GM23248 (cell line): ENCODE measurements at regions not wholly inside any gene's neighbourhood (a gene's known extent, or its start where the extent isn't known, plus 50 kb on each side); places are given as distances from the start of the nearest gene placed in this dataset.

Experiments
- DNase-seq: peaks from one replicate; pipeline ENCODE4 v3.0.0-alpha.2; 2015
- H2AFZ ChIP-seq: fragments of 200-600 bp; sonication (generic); 2 replicates; pipeline ENCODE4 v1.6.1; 2016; ENCODE audit warnings: antibody characterized with exemption
- H3F3A ChIP-seq: fragments of 200-600 bp; sonication (generic); 2 replicates; pipeline ENCODE4 v1.6.1; 2016; ENCODE audit warnings: mild to moderate bottlenecking, antibody characterized with exemption, mixed run types; ENCODE audit not compliant: insufficient read depth
- H3K27ac ChIP-seq: fragments of 200-600 bp; sonication (generic); 2 replicates; pipeline ENCODE4 v1.5.1; 2016; ENCODE audit warnings: mild to moderate bottlenecking
- H3K27me3 ChIP-seq: fragments of 200-600 bp; sonication (generic); replicated peaks from 2 replicates; pipeline ENCODE4 v1.6.1; 2016; ENCODE audit warnings: mild to moderate bottlenecking; ENCODE audit not compliant: insufficient read depth
- H3K36me3 ChIP-seq: fragments of 200-600 bp; sonication (generic); 2 replicates; pipeline ENCODE4 v1.6.1; 2016; ENCODE audit warnings: low read depth, mild to moderate bottlenecking
- H3K4me1 ChIP-seq: fragments of 200-600 bp; sonication (generic); 2 replicates; pipeline ENCODE4 v1.6.1; 2016; ENCODE audit warnings: mild to moderate bottlenecking; ENCODE audit not compliant: insufficient read depth
- H3K4me2 ChIP-seq: fragments of 200-600 bp; sonication (generic); one replicate; pipeline ENCODE4 v1.6.1; 2016; ENCODE audit warnings: mild to moderate bottlenecking; ENCODE audit not compliant: unreplicated experiment
- H3K4me3 ChIP-seq: fragments of 200-600 bp; sonication (generic); 2 replicates; pipeline ENCODE4 v1.5.1; 2016; ENCODE audit warnings: mild to moderate bottlenecking
- H3K79me2 ChIP-seq: fragments of 200-600 bp; sonication (generic); 2 replicates; pipeline ENCODE4 v1.6.1; 2016; ENCODE audit warnings: mild to moderate bottlenecking; ENCODE audit not compliant: insufficient read depth
- H3K9ac ChIP-seq: fragments of 200-600 bp; sonication (generic); 2 replicates; pipeline ENCODE4 v1.6.1; 2016; ENCODE audit warnings: mild to moderate bottlenecking
- H3K9me2 ChIP-seq: fragments of 200-600 bp; sonication (generic); 2 replicates; pipeline ENCODE4 v1.6.1; 2016; ENCODE audit warnings: mixed run types, mild to moderate bottlenecking, moderate library complexity; ENCODE audit not compliant: insufficient read depth
- H3K9me3 ChIP-seq: fragments of 200-600 bp; sonication (generic); one replicate; pipeline ENCODE4 v1.6.1; 2017; ENCODE audit warnings: low read depth
- H4K20me1 ChIP-seq: fragments of 200-600 bp; sonication (generic); 2 replicates; pipeline ENCODE4 v1.6.0; 2016; ENCODE audit not compliant: insufficient read depth
- EZH2 ChIP-seq: fragments of 200-600 bp; sonication (generic); IDR thresholded peaks from 2 replicates; pipeline ENCODE4 v1.6.1; 2018; ENCODE audit warnings: antibody characterized with exemption, mild to moderate bottlenecking; ENCODE audit not compliant: insufficient read depth, poor library complexity, severe bottlenecking
- EZH2phosphoT487 ChIP-seq: fragments of 200-600 bp; sonication (generic); IDR thresholded peaks from 2 replicates; pipeline ENCODE4 v1.6.1; 2018; ENCODE audit warnings: antibody characterized with exemption, moderate library complexity, mild to moderate bottlenecking, low read depth; ENCODE audit not compliant: insufficient read depth
- WGBS, 2 experiments: methylation state at CpG; one replicate each; pipeline ENCODE4 v1.1.6; 2015 to 2017; ENCODE audit warnings: low lambda C conversion rate in 2 of 2, low coverage in 1 of 2; ENCODE audit errors: missing lambda C conversion rate in 2 of 2; 5-methylcytosine and 5-hydroxymethylcytosine counted together
- in situ Hi-C: fragments of 300-500 bp; cut with MboI; formaldehyde crosslinking; loops from 2 replicates; pipeline ENCODE4 v1.15.0; 2020

DNA sequence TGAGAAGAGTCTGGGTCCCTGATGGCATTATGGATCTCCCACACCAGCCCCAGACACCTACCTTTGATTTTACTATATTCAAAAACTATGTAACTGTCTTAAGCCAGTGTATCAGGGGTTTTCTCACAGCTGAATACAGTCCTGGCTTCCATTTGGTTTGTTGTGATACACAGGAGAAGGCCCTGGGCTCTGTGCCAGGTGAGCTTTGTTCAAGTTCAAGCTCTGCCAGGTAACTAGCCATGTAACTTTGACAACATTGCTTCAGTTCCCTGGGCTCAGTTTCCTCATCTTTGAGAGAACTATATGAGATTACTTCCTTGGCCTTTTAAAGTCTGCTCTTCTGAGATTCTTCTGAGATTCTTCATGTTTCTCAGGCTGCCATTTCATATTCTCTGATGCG lies 327.5 kb upstream of the TENM4 start:
- TF ChIP-seq EZH2 (no peak), EZH2phosphoT487 (no peak)
- Histone ChIP-seq H3K9ac (no peak overlapping the region), H3K36me3 (no peaks in the 10 kb centered on the region), H3K9me2 (no peaks in the 10 kb centered on the region), H3K79me2 (no peaks in the 10 kb centered on the region), H3K4me1 (no peaks in the 10 kb centered on the region), H3F3A (no peaks in the 10 kb centered on the region), H3K27ac (no peak overlapping the region), H2AFZ (no peak overlapping the region), H3K9me3 (no peaks in the 10 kb centered on the region), H4K20me1 (no peaks in the 10 kb centered on the region), H3K4me3 (no peak overlapping the region), H3K27me3 (no peaks in the 10 kb centered on the region), H3K4me2 (no peak overlapping the region)
- DNase-seq = no peak
- WGBS, 2 experiments = 4 to 5% methylated on average over 1 of the region's 1 CpG
- in situ Hi-C loops = no loop called here

DNA sequence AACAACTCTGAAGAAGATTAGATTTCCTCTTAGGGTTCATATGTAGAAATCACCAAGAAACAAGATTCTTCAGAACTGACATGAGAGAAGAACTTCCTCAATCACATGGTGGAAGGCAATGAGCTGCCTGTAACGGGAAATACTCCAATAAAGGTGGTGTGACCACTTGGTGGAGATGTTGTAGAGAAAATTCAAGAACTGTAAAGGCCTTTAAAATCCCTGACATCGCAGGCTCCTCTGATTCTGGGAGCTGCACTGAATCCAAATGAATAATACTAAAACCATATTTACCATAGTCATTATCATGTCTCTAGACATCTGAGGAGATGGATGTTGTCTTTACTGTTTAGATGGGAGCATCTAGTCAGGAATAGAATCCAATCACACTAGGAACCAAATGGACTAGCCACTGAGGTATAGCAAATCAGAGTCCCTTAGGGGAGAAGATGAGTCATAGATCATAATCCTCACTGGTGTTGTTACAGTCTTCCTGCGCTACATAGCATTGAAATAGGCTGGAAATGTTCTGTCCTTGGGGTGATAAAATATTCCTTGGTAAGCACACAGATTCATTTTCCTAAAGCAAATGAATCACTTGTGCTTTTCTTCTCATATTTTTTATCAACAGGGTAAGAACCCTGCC lies 321.6 kb upstream of the TENM4 start:
- no peak for TF ChIP-seq EZH2
- no peak for TF ChIP-seq EZH2phosphoT487
- Histone ChIP-seq H3K4me3 (no peak overlapping the region), H3K27ac (no peak overlapping the region), H4K20me1 (no peaks in the 10 kb centered on the region), H3K27me3 (no peaks in the 10 kb centered on the region), H3K9ac (no peak overlapping the region), H3K79me2 (no peaks in the 10 kb centered on the region), H3F3A (no peaks in the 10 kb centered on the region), H3K9me2 (no peaks in the 10 kb centered on the region), H3K4me1 (no peaks in the 10 kb centered on the region), H3K36me3 (no peaks in the 10 kb centered on the region), H2AFZ (no peak overlapping the region), H3K4me2 (no peak overlapping the region), H3K9me3 (no peaks in the 10 kb centered on the region)
- WGBS, 2 experiments = 19 to 23% methylated on average over 3 of the region's 3 CpGs
- no peak for DNase-seq
- in situ Hi-C loops = no loop called here

DNA sequence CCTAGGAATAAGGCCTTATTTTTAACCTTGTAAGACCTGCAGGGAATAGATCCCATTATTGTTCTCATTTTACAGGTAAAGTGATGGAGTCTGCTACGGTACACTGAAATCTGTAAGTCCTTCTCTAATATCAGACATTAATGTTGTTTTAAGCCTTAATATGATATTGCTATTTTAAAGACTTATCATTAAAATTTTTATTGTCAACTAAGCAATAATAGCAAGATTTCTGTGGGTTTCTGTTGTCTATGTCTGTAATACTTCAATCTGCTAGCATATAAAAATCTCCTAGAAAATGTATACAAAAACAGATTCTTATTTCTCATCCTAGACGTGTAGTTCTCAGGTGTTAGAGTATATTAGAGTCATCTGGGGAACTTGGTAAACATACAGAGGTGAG lies 317.5 kb upstream of the TENM4 start:
- Histone ChIP-seq H3K9me3 (no peaks in the 10 kb centered on the region), H3K9me2 (no peaks in the 10 kb centered on the region), H3K4me3 (no peak overlapping the region), H2AFZ (no peak overlapping the region), H3K27me3 (no peaks in the 10 kb centered on the region), H4K20me1 (no peaks in the 10 kb centered on the region), H3K36me3 (no peaks in the 10 kb centered on the region), H3K79me2 (no peaks in the 10 kb centered on the region), H3K9ac (no peak overlapping the region), H3K4me2 (no peak overlapping the region), H3K4me1 (no peaks in the 10 kb centered on the region), H3K27ac (no peak overlapping the region), H3F3A (no peaks in the 10 kb centered on the region)
- in situ Hi-C loops = no loop called here
- TF ChIP-seq EZH2 (no peak), EZH2phosphoT487 (no peak)
- DNase-seq = no peak
- 8 to 11% methylated on average over 2 of the region's 2 CpGs for WGBS, 2 experiments

DNA sequence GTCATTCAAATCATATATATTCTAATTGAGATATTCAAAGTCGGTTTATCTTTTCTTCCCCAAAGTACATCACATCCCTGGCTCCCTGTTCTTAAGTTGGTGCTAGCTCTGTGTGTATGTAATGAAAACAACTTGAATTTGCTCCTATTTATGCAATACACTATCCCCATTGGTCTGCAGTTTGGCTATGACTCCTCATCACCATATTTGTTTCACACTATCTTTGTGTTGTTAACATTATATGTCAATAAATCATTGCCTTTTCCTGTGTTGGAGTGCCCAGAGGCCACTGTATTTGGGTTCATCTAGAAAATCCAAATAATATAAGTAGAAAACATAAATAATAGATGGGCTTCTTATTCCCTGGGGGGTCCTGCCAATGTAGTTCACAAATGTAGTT lies 306.6 kb upstream of the TENM4 start:
- WGBS, 2 experiments = 0 to 17% methylated on average over 1 of the region's 1 CpG
- H3K4me2 ChIP-seq = no peak overlapping the region
- H3K9me2 ChIP-seq = no peaks in the 10 kb centered on the region
- H3K4me1 ChIP-seq = no peaks in the 10 kb centered on the region
- H3K9me3 ChIP-seq = no peaks in the 10 kb centered on the region
- no peak for TF ChIP-seq EZH2
- TF ChIP-seq EZH2phosphoT487 = no peak
- no peaks in the 10 kb centered on the region for H3K79me2 ChIP-seq
- no peaks in the 10 kb centered on the region for H3K36me3 ChIP-seq
- no peaks in the 10 kb centered on the region for H4K20me1 ChIP-seq
- no peaks in the 10 kb centered on the region for H3K27me3 ChIP-seq
- in situ Hi-C loops = no loop called here
- H3K9ac ChIP-seq = no peak overlapping the region
- no peak overlapping the region for H3K4me3 ChIP-seq
- no peak for DNase-seq
- no peaks in the 10 kb centered on the region for H3F3A ChIP-seq
- H3K27ac ChIP-seq = no peak overlapping the region
- H2AFZ ChIP-seq = no peak overlapping the region

DNA sequence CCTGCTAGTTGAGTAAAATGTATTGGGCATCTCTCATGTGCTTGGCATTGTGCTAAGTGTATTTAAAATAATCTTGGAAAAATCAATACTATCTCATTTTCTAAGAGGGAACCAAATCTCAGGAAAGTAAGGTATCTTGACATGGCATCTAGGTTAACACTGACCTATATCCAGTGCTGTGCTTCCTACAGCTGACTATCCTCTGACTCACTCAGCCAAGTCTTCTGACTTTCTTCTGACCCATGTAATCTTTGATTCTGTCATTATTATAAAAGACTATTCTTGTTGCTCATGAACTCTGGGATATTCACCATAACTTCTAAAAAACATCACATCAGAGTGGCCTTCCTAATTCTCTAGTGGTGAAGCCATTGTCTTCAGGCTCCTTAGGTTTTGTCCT lies 304.1 kb upstream of the TENM4 start:
- Histone ChIP-seq H3F3A (no peaks in the 10 kb centered on the region), H3K27me3 (no peaks in the 10 kb centered on the region), H3K4me1 (no peaks in the 10 kb centered on the region), H3K4me3 (no peak overlapping the region), H3K4me2 (no peak overlapping the region), H3K9me3 (no peaks in the 10 kb centered on the region), H3K79me2 (no peaks in the 10 kb centered on the region), H3K9me2 (no peaks in the 10 kb centered on the region), H3K27ac (no peak overlapping the region), H2AFZ (no peak overlapping the region), H3K36me3 (no peaks in the 10 kb centered on the region), H3K9ac (no peak overlapping the region), H4K20me1 (no peaks in the 10 kb centered on the region)
- no peak for DNase-seq
- in situ Hi-C loops = no loop called here
- no peak for TF ChIP-seq EZH2
- TF ChIP-seq EZH2phosphoT487 = no peak
